ENCODE measurements at regions not wholly inside any gene's neighbourhood (a gene's known extent, or its start where the extent isn't known, plus 50 kb on each side); places are given as distances from the start of the nearest gene placed in this dataset.

- Histone ChIP-seq H2BK120ac (ENCODE audit: low read depth, low read length) (no peak overlapping the region), H3K9ac (ENCODE audit: low read depth, low read length) (no peak overlapping the region), H3K4me2 (ENCODE audit: low read depth, low read length) (no peak overlapping the region), H2BK20ac (ENCODE audit: low read depth, low read length) (no peak overlapping the region), H4K91ac (ENCODE audit: insufficient read depth, low read depth, low read length) (no peak overlapping the region), H2AK5ac (ENCODE audit: low read depth, low read length) (no peak overlapping the region), H4K8ac (ENCODE audit: low read depth in 2 of 2, low read length in 2 of 2) (no peak overlapping the region), H3K23ac (ENCODE audit: low read depth, low read length) (no peak overlapping the region), H3K4me3 (ENCODE audit: insufficient read depth, low read depth, low read length) (no peak overlapping the region), H3K27ac (ENCODE audit: insufficient read depth, low read length) (no peak overlapping the region), H3K79me1 (ENCODE audit: low read depth in 1 of 2, low read length in 2 of 2) (no peaks in the 10 kb centered on the region), H3K4ac (ENCODE audit: low read depth, low read length) (no peak overlapping the region), H2BK15ac (ENCODE audit: low read depth, low read length) (no peak overlapping the region), H3K36me3 (ENCODE audit: control insufficient read depth, insufficient read depth, low read length) (no peaks in the 10 kb centered on the region), H4K5ac (ENCODE audit: low read depth, low read length) (no peak overlapping the region), H3K27me3 (ENCODE audit: control insufficient read depth, insufficient read depth, low read length) (no peaks in the 10 kb centered on the region), H3K4me1 (ENCODE audit: control insufficient read depth, insufficient read depth, low read length) (peaks cover 4% of the 10 kb centered on the region; the same call in 1 of the 2 replicates), H3K14ac (replicated peaks; ENCODE audit: low read depth, low read length) (no peak overlapping the region), H3K9me3 (ENCODE audit: control insufficient read depth, insufficient read depth, low read length) (no peaks in the 10 kb centered on the region), H3K56ac (ENCODE audit: extremely low read depth, insufficient read depth, low read length) (no peak overlapping the region), H3K9me1 (ENCODE audit: insufficient read depth, low read length) (no peaks in the 10 kb centered on the region), H3K18ac (ENCODE audit: low read depth, low read length) (no peak overlapping the region), H4K20me1 (ENCODE audit: insufficient read depth, low read length) (no peaks in the 10 kb centered on the region), H2AFZ (replicated peaks; ENCODE audit: low read length, poor library complexity) (no peak overlapping the region), H2AK9ac (replicated peaks; ENCODE audit: low read depth, low read length, poor library complexity) (no peak overlapping the region), H2BK5ac (ENCODE audit: low read depth, low read length, poor library complexity, severe bottlenecking) (no peak overlapping the region)
- dilution Hi-C loops (cut with HindIII; ENCODE audit: low sequenced_read_pairs, unreplicated experiment), result no loop called here
- intact Hi-C loops (cut with micrococcal nuclease), result no loop called here
- ChIA-PET POLR2A (ENCODE audit: unreplicated experiment) (no interaction called here), CTCF (no interaction called here)
- ATAC-seq (ENCODE audit: low read depth), result no peak
- TF ChIP-seq MAFK (IDR thresholded peaks at IDR 0.05; ENCODE audit: low read depth, low read length) (no peak), CTCF (conservative IDR thresholded peaks at IDR 0.05; ENCODE audit: low read depth, low read length) (no peak), CHD1 (IDR thresholded peaks at IDR 0.05; ENCODE audit: low read depth, low read length) (no peak), RCOR1 (IDR thresholded peaks at IDR 0.05; ENCODE audit: insufficient replicate concordance, low read length) (no peak), USF2 (IDR thresholded peaks at IDR 0.05; ENCODE audit: low read depth, low read length) (no peak), MXI1 (IDR thresholded peaks at IDR 0.05; ENCODE audit: borderline replicate concordance, low read depth, low read length) (no peak), RAD21 (IDR thresholded peaks at IDR 0.05; ENCODE audit: low read length) (no peak)
- no TSS peak for BruUV-seq (replicated peaks)
- 86% methylated on average over 6 of the region's 7 CpGs; no CpG with 5 or more reads in 1 of the 2 experiments for WGBS, 2 experiments (ENCODE audit: extremely low coverage in 2 of 2, insufficient read length in 1 of 2)
- in situ Hi-C loops (cut with MboI; ENCODE audit: low sequenced_read_pairs), result no loop called here
- no peak for DNase-seq
Measured at GRCh38 chr12:47388712-47389111, 309.0 kb upstream of the AMIGO2 start.
